Neural crest cell (in vitro differentiated cells): ENCODE measurements at regions not wholly inside any gene's neighbourhood (a gene's known extent, or its start where the extent isn't known, plus 50 kb on each side); places are given as distances from the start of the nearest gene placed in this dataset.

Experiments
- DNase-seq: peaks from one replicate; pipeline ENCODE4 v3.0.0; 2021; ENCODE audit warnings: low read depth, mixed read lengths, low spot score
- H3K27ac Mint-ChIP-seq: one replicate; pipeline ENCODE4 v1.8.0; 2021; ENCODE audit warnings: mild to moderate bottlenecking, mixed read lengths; ENCODE audit not compliant: unreplicated experiment
- H3K27me3 Mint-ChIP-seq: 2 replicates; pipeline ENCODE4 v1.8.0; 2021; ENCODE audit warnings: low read depth, mild to moderate bottlenecking, mixed read lengths
- H3K36me3 Mint-ChIP-seq: 2 replicates; pipeline ENCODE4 v1.8.0; 2021; ENCODE audit warnings: low read depth, mild to moderate bottlenecking, mixed read lengths
- H3K4me1 Mint-ChIP-seq: 2 replicates; pipeline ENCODE4 v1.8.0; 2021; ENCODE audit warnings: mixed read lengths
- H3K4me3 Mint-ChIP-seq: one replicate; pipeline ENCODE4 v1.8.0; 2021; ENCODE audit warnings: mild to moderate bottlenecking, mixed read lengths
- H3K9me3 Mint-ChIP-seq: 2 replicates; pipeline ENCODE4 v1.8.0; 2021; ENCODE audit warnings: mixed read lengths
- CTCF ChIP-seq: fragments of 200-600 bp; sonication (generic); conservative IDR thresholded peaks from 2 replicates; pipeline ENCODE4 v1.5.0; 2021; ENCODE audit warnings: antibody characterized with exemption, mild to moderate bottlenecking

- H3K36me3 Mint-ChIP-seq, result no peaks in the 10 kb centered on the region
- H3K9me3 Mint-ChIP-seq, result peaks cover 7% of the 10 kb centered on the region
- DNase-seq, result no peak
- H3K27ac Mint-ChIP-seq, result no peak overlapping the region
- H3K4me3 Mint-ChIP-seq, result no peak overlapping the region
- no peaks in the 10 kb centered on the region for H3K27me3 Mint-ChIP-seq
- no peak for TF ChIP-seq CTCF
- H3K4me1 Mint-ChIP-seq, result no peaks in the 10 kb centered on the region
Measured at GRCh38 chr18:67682516-67682915, 166.0 kb upstream of the DSEL start.

DNA sequence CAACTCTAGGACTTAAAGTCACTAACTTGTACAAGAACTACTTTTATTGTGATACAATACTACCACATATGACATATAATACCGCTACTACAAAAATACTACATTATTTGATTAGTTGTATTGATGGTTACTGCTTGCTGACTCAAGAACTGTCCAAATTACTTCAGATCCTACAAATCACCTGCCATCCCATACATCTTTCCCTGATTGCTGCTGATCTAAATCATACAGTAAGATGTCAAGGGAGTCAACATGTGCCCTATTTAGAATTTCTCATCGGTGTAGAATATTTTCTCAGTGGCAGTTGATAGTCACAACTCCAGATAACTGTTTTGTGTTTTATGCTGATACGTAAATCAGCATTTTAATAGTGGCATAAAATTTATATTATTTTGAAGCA lies 161.0 kb upstream of the DSEL start:
- Mint-ChIP-seq H3K27me3 (no peaks in the 10 kb centered on the region), H3K4me1 (no peaks in the 10 kb centered on the region), H3K9me3 (peaks cover 7% of the 10 kb centered on the region), H3K27ac (no peak overlapping the region), H3K4me3 (no peak overlapping the region), H3K36me3 (no peaks in the 10 kb centered on the region)
- no peak for DNase-seq
- no peak for TF ChIP-seq CTCF

DNA sequence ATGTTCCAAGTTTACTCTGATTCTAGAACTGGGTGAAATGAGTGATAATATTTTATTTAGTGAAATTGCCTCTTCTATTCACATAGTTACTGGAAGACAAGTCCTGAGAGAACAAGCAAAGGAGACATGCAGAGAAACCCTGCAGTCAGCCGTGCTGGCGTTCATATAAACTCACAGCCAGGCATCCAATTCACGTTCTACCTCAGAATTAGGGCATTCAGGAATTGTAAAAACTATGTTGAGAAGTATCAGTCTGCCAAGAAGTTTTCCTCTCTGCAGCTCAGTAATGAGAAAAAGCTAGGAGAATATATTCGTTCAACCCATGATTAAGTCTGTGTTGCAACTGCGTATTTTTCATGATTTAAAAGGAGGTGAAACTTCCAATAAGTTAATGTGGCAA lies 156.2 kb upstream of the DSEL start:
- Mint-ChIP-seq H3K36me3 (no peaks in the 10 kb centered on the region), H3K27ac (no peak overlapping the region)

GRCh38 chr18:67672155-67672554 lies 155.6 kb upstream of the DSEL start:
- no peaks in the 10 kb centered on the region for H3K27me3 Mint-ChIP-seq
- no peak for DNase-seq
- H3K4me3 Mint-ChIP-seq, result no peak overlapping the region
- no peaks in the 10 kb centered on the region for H3K9me3 Mint-ChIP-seq
- H3K27ac Mint-ChIP-seq, result no peak overlapping the region
- no peak for TF ChIP-seq CTCF
- H3K4me1 Mint-ChIP-seq, result no peaks in the 10 kb centered on the region
- H3K36me3 Mint-ChIP-seq, result no peaks in the 10 kb centered on the region

More for the DNA sequence above, 156.2 kb upstream of the DSEL start:
- DNase-seq, result no peak
- TF ChIP-seq CTCF, result no peak
- no peak overlapping the region for H3K4me3 Mint-ChIP-seq
- H3K4me1 Mint-ChIP-seq, result no peaks in the 10 kb centered on the region
- H3K27me3 Mint-ChIP-seq, result no peaks in the 10 kb centered on the region
- no peaks in the 10 kb centered on the region for H3K9me3 Mint-ChIP-seq

- peaks cover 8% of the 10 kb centered on the region for H3K4me1 Mint-ChIP-seq
- no peaks in the 10 kb centered on the region for H3K27me3 Mint-ChIP-seq
- no peaks in the 10 kb centered on the region for H3K36me3 Mint-ChIP-seq
- H3K27ac Mint-ChIP-seq, result no peak overlapping the region
- H3K4me3 Mint-ChIP-seq, result no peak overlapping the region
- no peak for DNase-seq
- TF ChIP-seq CTCF, result no peak
- no peaks in the 10 kb centered on the region for H3K9me3 Mint-ChIP-seq
Measured at GRCh38 chr18:67670024-67670543, 153.6 kb upstream of the DSEL start.

DNA sequence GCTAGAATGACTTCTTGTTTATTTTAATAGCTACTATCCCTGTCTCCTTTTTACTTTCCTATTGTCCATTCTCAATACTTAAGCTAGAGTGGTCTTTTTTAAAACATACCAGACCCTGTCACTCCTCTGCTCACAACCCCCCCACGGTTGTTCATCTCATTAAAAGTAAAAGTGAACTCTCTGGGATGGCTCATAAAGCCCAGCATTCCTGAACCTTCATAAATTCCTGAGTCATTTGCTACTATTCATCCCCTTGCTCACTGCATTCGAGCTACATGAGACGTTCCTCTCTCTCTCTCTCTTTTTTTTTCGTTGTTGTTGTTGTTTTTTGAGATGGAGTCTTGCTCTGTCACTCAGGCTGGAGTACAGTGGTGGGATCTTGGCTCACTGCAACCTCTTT lies 148.7 kb upstream of the DSEL start:
- Mint-ChIP-seq H3K4me1 (peaks cover 9% of the 10 kb centered on the region), H3K9me3 (peaks cover 2% of the 10 kb centered on the region), H3K27ac (peak overlapping the region; percentile 36), H3K4me3 (no peak overlapping the region), H3K36me3 (no peaks in the 10 kb centered on the region), H3K27me3 (no peaks in the 10 kb centered on the region)
- no peak for DNase-seq
- TF ChIP-seq CTCF, result no peak
